HG02678 (cell line): ENCODE measurements at regions not wholly inside any gene's neighbourhood (a gene's known extent, or its start where the extent isn't known, plus 50 kb on each side); places are given as distances from the start of the nearest gene placed in this dataset.

Source experiments
- ATAC-seq: cut with Tn5 transposase; IDR thresholded peaks from one replicate; pipeline ENCODE4 v1.9.1; 2021; ENCODE audit warnings: mild to moderate bottlenecking, moderate library complexity; ENCODE audit not compliant: unreplicated experiment

GRCh38 chr15:88383354-88383753 is 83.8 kb downstream of the MRPL46 start:
- ATAC-seq = no peak

- ATAC-seq = no peak
These were observed 84.7 kb downstream of the MRPL46 start for GRCh38 chr15:88382482-88382983.

GRCh38 chr15:88378188-88378637 is 89.0 kb downstream of the MRPL46 start:
- no peak for ATAC-seq

- no peak for ATAC-seq
These were observed 89.7 kb downstream of the MRPL46 start for GRCh38 chr15:88377509-88377908.

- ATAC-seq = no peak
These were observed 90.5 kb downstream of the MRPL46 start for GRCh38 chr15:88376574-88377174.

GRCh38 chr15:88375234-88375927 is 91.8 kb downstream of the MRPL46 start:
- ATAC-seq = no peak

- no peak for ATAC-seq
These were observed 102.1 kb downstream of the MRPL46 start for GRCh38 chr15:88365124-88365523.

- ATAC-seq = no peak
These were observed 92.2 kb upstream of the NTRK3 start for GRCh38 chr15:88348579-88349230.

GRCh38 chr15:88345962-88346361 is 89.4 kb upstream of the NTRK3 start:
- no peak for ATAC-seq

GRCh38 chr15:88344786-88345185 is 88.2 kb upstream of the NTRK3 start:
- no peak for ATAC-seq

GRCh38 chr15:88342666-88343065 is 86.1 kb upstream of the NTRK3 start:
- no peak for ATAC-seq

- no peak for ATAC-seq
These were observed 85.1 kb upstream of the NTRK3 start for GRCh38 chr15:88341653-88342052.

GRCh38 chr15:88341006-88341405 is 84.5 kb upstream of the NTRK3 start:
- ATAC-seq = no peak

- no peak for ATAC-seq
These were observed 81.5 kb upstream of the NTRK3 start for GRCh38 chr15:88337993-88338392.

- ATAC-seq = no peak
These were observed 78.5 kb upstream of the NTRK3 start for GRCh38 chr15:88335074-88335473.

- no peak for ATAC-seq
These were observed 77.9 kb upstream of the NTRK3 start for GRCh38 chr15:88334436-88334835.

- peak; percentile 50 for ATAC-seq
These were observed 74.8 kb upstream of the NTRK3 start for GRCh38 chr15:88331291-88331690.

GRCh38 chr15:88326924-88327323 is 70.4 kb upstream of the NTRK3 start:
- no peak for ATAC-seq

- ATAC-seq = no peak
These were observed 68.2 kb upstream of the NTRK3 start for GRCh38 chr15:88324741-88325065.

- ATAC-seq = no peak
These were observed 67.6 kb upstream of the NTRK3 start for GRCh38 chr15:88323976-88324740.

GRCh38 chr15:88323468-88323867 is 66.9 kb upstream of the NTRK3 start:
- ATAC-seq = no peak
